ENCODE measurements at regions not wholly inside any gene's neighbourhood (a gene's known extent, or its start where the extent isn't known, plus 50 kb on each side); places are given as distances from the start of the nearest gene placed in this dataset.
"Not testable (repeated sequence)": the region's sequence is repeated elsewhere in the genome, so short reads cannot be mapped to it uniquely, and the experiment has no call there.

DNA sequence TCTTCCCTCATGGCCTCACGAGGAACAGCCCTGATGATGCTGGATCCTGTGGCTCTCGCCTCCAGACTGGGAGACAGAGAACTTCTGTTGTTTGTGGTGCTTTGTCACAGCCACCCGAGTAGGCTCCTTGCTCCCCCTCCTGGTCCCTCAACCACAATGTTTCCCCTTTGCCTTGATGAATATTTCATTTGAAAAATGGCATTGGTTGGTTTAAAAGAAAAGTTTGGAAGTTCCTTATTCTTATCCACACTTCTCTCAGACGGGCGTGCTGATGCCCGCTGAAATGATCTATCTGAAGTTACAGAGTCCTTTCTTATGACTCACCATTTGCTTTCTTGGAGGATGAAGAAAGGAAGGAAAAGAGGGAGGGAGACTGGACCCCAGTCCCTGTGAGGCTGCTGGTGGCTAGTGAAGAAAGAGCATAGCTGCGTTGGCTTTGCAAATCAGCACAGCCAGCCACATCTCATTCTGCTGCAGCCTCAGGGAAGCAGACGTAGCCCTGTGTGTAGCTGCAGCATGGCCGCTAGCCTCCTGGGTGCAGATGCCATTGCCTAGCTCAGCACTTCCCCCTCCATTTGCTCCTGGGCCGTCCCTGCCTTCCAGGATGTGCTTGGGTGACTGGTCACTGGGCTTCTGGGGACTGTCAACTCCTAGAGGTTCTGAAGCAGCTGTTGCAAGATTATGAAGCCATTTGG, 185.9 kb downstream of the ERCC6L2 start:
- peak; percentile 22 for DNase-seq

DNA sequence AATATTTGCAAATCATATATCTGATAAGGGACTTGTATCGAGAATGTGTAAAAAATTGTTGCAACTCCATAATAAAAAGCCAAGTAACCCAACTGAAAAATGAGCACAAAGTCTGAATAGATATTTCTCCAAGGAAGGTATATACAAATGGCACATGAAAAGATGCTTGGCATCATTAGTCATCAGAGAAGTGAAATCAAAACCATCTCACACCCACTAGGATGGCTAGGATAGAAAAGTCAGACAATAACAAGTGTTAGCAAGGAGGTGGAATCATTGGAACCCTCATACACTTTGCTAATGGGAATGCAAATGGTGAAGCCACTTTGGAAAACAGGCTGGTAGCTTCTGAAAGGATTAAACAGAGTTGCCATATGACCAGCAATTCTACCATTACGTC, 182.7 kb downstream of the ERCC6L2 start:
- DNase-seq, result no peak

DNA sequence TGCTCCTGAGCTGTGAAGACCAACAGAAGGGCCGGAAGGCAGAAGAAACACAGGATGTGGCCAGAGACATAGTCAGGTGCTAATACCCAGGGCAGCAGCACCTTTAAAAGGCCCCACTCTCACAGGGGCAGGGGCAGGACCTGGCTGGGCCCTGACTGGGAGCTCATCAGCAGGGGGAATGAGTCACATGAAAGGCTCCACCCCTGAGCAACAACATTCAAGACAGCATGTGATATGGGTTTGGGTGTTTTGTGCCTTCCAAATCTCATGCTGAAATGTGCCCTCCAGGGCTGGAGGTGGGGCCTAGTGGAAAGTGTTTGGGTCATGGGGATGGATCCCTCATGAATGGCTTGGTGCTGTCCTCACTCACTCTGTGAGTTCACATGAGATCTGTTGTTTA, 181.7 kb downstream of the ERCC6L2 start:
- no peak for DNase-seq

DNA sequence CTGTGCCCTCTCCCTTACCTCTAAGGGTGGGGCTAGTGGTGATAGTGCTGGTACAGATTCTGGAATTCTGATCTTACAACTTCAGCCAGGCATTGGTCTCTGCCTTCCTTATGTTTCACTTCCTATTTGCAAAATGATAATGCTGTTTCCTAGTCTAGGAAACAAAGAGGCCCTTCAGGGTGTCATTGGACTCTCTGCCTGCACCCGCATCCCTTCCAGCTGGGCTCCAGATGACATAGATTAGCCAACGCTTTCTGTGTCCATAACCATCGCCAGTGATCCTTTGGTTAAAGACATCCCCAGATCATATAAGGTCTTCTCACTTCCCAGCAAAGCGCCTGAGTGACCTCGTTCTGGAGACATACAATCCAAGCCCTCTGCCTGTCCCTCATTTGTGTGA, 180.7 kb downstream of the ERCC6L2 start:
- no peak for DNase-seq

DNA sequence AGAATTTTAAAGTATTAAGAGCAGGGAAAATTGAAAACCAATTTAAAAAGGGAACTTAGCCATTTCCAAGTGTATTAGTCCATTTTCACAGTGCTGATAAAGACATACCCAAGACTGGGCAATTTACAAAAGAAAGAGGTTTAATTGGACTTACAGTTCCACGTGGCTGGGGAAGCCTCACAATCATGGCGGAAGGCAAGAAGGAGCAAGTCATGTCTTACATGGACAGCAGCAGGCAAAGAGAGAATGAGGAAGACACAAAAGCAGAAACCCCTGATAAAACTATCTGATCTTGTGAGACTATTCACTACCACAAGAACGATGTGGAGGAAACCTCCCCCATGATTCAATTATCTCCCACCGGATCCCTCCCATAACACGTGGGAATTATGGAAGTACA, 178.8 kb downstream of the ERCC6L2 start:
- not testable (repeated sequence) for DNase-seq

DNA sequence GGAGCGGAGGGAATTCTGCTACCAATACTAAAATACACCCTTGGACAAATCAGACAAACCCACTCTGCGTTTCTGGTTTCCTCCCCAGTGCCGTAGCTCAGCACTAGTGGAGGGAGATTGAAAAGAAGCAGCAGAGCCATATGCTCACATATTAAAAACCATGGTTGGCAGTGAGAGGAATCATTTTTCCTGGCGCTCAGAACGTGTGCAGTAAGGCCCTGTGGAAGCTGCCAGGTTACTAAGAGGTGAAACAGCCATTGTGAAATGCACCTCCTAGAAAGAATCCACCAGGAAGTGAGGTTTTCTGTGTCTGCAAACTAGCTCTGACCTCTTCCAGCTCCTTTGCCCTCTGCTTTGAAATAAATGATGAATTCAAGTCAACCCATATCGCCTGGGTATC, 177.2 kb downstream of the ERCC6L2 start:
- peak; percentile 32 for DNase-seq

DNA sequence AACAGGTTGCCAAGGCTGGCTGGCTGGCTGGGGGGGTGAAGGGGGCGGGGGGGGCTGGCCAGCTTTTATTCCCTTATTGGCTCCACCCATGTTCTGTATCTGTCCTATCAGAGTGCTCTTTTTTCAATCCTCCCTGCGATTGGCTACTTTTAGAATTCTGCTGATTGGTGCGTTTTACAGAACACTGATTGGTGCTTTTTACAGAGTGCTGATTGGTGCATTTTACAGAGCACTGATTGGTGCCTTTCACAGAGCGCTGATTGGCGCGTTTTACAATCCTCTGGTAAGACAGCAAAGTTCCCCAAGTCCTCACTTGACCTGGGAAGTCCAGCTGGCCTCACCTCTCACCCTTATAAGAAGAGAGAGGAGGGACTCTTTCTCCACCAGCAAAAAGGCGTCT, 175.9 kb downstream of the ERCC6L2 start:
- no peak for DNase-seq

DNA sequence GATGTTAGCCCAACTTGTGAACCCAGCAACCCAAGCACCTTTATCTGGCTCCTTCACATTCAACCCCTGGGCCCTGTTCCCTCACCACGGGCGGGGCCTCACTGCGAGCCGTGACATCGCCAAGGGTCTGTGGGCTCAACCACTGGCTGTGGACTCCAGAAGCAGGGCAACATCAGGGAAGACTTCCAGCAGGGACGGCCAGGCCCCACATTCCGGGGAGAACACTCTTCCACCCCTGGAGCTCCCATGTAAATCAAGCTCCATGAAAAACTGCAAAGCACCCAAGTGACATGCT, 175.3 kb downstream of the ERCC6L2 start:
- DNase-seq, result no peak

DNA sequence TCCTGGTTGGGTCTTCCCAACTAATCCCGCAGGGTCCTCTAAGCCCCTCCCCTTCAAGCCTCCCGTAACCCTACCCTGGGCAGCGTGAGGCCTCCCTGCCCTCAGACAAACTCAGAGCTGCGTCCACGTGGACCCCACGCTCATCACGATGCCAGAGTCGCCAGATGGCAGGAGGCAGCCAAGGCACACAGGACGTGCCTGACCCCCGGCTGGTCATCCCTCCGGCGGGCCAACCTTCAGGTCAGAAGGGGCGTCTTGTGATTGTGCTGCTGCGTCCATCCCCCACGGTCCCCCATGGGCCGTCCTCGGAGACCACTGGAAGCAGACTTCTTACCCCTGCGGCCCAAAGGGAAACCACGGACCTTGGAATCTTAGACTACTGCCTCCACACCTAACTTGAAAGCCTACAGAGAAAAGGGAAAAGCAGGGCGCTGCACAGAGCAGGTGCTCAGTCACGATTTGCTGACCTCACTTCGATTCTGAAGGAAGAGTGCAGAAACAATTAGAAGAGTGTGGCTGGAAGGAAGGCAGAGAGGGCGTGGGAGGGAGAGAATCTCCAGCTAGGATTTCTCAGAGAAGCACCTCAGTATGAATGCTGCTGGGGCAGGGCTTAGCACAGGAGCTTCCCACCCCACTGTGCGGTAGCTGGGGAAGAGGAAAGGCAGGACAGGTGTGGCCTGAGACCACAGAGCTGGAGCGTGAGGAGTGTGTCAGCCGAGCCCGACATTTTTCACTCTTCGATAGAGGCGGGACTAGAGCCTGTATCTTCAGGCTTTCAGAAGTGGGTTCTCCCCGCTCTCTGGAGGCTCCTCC, 174.8 kb downstream of the ERCC6L2 start:
- DNase-seq, result no peak

DNA sequence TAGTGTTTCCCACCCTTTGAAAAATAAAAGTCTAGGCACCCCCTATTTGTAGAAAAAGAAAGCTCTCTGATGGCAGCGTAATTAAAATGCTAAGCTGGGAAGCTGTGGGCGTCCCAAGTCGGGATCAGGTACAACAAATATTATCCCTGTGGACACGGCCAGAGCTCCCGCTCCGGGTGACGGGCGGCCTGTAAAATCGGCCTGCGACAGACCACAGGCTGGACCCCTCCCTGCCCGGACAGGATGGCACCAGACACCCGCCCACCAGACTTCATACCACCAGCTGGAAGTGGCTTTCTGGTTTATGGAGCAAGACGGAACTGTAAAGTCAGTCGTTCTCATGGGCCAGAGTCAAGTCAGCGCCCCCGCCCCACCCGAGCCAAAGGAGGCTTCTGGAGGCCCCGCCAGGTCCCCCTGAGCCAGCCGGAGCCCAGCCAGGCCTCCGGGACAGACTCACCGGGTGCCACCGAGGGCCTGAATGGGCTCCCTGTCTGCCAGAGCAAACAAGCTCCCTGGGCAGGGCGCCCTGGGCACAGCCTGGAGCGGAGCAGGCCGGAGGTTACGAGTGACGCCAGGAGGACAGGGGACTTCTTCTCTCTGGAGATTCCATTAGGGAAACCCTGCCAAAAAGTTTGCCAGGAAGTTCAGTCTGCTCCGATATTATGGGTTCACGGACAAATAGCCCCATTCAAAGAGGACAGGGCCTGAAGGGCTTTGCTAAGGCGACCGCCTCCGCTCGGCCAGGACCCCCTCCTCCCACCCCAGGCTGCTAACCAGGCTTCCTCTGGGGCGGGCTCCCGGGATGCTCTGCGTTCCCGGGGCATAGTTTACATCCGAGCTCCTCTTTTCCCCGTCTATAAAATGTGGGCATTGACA, 173.7 kb downstream of the ERCC6L2 start:
- no peak for DNase-seq

DNA sequence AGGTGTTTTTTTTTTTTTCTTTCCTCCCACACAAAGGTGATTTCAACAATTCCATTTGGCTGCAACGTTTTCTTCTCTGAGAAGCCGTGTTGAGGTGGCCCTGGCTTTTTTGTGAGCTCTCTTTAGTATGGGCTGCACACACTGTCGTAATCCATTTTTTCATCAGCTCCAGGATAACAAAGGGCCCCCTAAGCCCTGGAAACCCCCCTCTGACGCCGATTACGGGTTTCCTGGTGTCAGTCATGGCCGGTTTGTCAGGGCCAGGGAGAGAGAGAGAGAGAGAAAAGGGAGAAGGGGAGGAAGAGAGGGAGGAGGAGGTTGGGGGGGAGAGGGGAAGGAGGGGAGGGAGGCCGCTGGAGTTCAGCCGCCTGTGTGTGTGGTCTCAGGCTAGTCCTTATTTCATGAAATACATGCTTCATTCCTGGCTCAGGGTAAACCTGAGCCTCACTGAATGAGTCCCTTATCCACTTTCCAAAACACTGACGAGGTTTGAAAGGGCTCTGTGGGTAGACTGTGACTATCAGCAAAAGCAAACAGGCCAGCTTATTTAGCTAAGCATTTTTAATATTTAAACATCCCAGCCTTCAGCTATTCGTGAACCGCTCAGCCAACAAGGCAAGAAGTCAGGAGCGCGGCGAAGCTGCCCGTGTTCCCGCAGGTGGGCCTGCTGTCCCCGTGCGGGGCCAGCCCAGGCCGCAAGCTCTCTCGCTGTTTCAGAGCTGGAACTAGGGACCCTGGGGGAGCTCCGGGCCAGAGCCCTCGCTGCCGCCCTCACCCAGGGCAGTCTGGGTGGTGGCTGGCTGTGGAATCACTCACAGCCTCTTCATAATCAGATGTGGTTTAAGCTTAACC, 172.8 kb downstream of the ERCC6L2 start:
- DNase-seq, result no peak

DNA sequence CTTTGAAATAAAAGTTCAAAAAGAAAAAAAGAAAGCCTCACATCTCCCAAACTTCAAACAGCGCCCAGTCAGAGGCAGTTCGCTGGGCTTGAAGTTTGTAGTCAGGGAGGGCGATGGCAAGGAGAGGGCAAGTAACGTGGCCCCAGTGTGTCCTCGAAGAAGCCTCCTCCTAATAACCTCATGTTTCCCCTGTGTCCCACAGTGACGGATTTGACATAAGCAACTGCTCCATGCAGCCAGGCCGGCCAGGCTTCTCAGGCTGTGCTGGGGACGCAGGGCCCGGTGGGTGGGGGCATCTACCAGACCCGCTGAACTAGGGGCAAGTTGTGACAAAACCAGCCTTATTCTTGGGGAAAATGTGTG, 172.2 kb downstream of the ERCC6L2 start:
- no peak for DNase-seq

DNA sequence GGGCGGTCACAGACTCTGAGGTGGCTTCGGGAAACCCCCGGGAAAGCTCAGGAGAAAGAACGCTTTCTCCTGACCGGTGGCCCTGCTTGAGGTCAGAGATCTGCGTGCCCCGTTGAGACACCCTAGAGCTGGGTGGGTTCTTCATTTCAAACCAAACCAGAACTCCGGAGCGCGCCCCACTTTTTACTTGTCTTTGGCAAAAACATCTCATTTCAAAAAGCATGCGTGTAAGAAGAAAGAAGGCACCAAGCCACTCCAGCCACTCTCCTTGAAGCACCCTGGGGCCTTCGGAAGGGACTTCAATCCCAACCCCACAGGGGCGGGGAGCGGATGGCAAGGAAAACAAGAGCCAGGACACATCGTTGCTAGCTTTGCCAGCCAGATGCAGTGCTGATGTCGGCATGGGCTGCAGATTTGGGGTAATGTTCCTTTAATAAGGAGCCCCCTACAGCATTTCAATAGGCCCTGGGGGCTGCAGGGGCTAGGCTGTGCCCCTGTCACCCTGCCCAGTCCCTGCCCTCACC, 171.7 kb downstream of the ERCC6L2 start:
- DNase-seq, result no peak

DNA sequence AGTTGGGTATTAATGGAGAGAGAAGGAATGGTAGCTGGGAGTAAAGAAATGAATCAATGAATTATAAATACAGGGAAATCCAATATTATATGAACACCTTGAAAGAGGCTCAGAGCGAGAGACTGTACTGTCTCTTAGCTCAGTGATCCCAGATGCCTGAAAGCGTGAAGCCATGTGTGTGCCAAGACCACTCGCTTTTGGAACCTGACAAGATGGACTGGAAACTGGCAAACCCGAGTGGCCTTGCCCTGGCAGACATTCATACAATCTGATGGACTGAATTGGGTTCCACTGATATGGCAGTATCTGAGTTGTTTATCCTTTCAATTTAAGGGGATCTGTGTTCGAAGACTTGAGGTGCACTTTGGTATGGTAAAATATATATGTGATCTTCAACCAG, 170.3 kb downstream of the ERCC6L2 start:
- no peak for DNase-seq

DNA sequence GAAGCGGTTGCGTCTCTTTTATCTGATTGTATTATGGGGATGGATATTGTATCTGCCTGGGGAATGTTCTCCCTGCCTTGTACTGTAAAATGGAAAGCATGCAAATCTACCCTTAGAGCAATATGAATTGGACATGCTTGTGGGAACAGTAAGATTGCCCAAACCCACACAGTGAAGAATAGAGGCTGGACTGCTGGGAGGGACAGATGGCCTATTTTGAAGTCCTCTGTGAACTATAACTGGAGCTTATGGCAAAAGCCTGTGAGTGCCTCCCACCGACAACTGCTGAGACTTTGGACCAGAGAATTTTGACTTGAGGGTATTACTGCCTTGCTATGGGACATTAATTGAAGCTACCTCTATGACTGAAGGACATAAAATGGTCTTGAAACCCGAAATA, 168.9 kb downstream of the ERCC6L2 start:
- DNase-seq, result no peak

DNA sequence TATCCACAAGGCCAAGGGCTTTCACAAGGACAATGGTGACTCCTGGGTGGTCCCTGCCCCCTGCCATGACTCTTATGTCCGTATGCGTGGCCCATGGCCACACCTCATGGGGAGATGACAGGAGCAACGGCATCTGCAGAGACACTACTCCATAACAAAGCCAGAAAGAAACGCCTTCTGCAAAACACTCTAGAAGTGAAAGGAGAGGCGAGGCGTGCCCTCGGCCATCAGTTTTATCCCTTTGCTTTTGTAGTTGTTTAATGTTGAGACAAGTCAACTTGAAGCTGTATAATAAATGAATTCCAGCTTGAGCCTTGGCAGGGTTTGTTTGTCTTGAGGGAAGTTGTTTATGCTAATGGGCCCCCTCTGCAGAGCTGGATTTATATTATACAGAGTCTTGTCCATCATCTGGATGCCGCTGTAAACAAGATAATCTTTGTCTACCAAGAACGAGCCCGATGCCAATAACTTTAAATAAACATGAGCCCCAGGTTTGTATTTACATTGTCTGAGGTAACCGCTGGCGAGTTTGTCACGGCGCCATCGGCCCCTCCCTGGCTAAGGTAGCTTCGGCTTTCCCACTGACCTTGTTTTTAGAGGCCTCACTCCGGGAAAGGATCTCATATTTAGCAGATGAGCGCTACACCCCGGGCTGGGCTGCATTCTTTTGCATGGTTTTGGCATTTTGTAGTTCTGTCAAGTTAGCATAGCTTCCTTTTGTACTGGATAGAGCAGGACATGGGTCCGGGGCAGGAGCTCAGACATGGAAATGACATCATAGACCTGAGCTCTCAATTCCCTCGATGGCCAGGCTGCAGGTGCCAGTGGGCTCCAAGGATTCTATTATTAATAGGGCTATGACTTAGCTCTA, 165.3 kb downstream of the ERCC6L2 start:
- no peak for DNase-seq

DNA sequence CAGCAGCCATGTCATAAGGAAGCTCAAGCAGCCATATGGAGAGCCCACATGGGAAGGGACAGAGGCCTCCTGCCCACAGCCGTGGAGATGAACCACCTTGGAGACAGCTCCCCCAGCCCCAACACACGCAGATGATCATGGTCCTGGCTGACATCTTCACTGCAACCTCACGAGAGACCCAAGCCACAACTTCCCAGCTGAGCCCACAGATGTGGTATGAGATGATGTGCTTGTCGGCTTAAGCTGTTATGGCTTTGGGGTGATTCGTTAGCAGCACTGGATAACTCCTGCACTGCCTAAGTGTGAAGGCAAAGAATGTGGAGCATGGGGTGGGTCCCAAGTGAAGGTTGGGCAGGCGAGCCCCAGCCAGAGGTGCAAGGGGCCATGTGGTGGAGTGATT, 163.4 kb downstream of the ERCC6L2 start:
- no peak for DNase-seq

DNA sequence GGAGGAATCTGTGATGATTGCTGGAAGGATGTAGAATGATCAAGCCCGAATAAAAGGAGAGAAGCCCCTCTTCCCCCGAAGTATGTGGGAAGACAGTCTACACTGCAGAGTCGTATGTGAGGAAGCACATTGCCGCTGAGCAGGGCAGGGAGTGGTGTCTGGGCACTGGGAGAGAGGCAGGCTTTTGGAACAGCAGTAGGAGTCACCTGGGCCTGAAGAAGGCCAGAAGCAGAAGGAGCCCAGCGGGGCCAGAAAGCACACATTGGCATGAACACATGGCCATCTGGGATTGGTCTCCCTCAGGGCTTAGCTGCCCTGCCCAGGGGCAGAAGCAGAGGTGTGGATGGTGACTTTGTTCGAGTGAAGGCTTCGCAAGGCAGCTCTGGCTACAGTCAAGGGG, 162.8 kb downstream of the ERCC6L2 start:
- DNase-seq, result no peak

DNA sequence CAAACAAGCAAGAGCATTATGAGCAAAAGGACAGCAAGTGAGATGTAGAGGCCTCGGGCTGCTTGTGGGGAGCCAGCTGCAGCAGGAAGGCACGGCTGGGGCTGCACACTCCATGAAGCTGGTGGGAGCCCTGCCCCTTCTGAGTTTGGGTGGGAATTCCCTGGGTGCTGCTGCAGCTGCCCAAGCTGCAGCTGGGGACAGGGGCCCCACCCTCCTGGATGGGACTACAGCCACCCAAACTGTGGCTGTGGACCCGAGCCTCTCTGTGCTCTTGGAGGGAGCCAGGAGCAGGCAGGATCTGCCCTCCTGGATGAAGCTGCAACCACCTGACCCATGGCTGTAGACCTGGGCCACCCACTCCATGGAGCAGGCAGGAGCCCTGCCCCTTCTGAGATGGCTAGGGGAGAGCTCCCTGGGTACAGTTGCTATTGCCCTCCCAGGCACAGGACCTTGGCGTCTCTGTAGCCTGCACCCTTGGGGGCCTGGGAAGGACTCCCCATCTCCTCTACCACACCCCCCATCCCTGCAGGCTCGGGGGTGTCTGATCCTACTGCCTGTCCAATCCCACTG, 159.1 kb downstream of the ERCC6L2 start:
- no peak for DNase-seq

DNA sequence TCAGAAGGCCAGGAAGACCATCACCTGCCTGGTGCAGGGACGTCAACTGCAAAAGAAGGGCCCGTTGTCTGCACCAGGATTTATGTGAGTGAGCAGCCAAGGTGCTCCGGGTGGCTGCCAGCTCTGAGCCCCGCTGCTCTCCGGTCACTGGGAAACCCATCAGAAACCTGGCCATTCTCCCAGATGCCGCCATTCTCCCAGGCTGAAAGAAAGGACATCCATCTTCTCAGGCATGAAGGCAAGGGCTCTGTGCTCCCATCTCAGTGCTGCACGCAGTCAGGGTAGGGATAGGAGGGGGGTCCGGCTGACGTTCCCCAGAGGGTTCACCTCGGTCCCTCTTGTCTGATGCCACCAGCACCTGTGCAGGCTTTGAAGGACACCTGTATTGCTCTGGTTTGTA, 158.4 kb downstream of the ERCC6L2 start:
- no peak for DNase-seq

DNA sequence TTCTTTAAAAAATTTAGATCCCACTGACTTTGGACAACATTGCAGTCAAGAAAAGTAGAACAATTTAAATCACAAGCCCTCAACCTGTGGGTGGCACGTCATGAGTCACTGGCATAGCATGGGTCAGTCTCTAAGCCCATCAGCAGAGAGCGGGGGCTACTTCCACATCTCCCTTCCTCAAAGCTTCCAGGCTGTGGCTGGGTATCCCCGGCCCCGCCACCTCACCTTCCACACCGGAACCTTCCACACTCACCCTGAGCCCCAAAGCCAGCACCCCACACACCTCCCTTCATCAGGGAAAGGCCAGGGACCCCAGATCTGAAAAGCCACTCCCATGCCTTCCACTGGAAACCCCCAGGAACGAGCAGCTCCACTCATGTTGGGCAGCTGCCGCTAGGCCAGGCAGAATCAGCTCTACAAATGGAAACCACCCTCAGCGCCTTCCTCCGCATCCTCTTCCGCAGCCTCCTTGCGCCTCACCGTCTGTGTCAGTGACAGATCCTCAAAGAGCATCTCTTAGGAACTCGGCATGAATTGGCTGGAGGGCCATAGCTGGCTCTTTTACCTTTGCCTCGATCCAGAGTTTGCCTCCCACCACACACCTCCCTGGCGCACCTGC, 156.5 kb downstream of the ERCC6L2 start:
- no peak for DNase-seq

Data from NCI-H2171 treated with DMSO at 0.1 percent for 48 hours (cell line).